GM20000 (cell line): ENCODE measurements at regions not wholly inside any gene's neighbourhood (a gene's known extent, or its start where the extent isn't known, plus 50 kb on each side); places are given as distances from the start of the nearest gene placed in this dataset.

ENCODE experiments used
- DNase-seq: peaks from one replicate; pipeline ENCODE4 v3.0.0; 2012; ENCODE audit warnings: low spot score
- TF ChIP-seq, protein P1 (sequence below): IDR thresholded peaks from 2 replicates; pipeline ENCODE4 v1.5.1; 2012; ENCODE audit warnings: mild to moderate bottlenecking, control low read depth; ENCODE audit errors: extremely low read depth, missing control alignments

GRCh38 chr4:159551281-159551680 is 448.4 kb downstream of the RAPGEF2 start:
- TF ChIP-seq, protein P1, sequence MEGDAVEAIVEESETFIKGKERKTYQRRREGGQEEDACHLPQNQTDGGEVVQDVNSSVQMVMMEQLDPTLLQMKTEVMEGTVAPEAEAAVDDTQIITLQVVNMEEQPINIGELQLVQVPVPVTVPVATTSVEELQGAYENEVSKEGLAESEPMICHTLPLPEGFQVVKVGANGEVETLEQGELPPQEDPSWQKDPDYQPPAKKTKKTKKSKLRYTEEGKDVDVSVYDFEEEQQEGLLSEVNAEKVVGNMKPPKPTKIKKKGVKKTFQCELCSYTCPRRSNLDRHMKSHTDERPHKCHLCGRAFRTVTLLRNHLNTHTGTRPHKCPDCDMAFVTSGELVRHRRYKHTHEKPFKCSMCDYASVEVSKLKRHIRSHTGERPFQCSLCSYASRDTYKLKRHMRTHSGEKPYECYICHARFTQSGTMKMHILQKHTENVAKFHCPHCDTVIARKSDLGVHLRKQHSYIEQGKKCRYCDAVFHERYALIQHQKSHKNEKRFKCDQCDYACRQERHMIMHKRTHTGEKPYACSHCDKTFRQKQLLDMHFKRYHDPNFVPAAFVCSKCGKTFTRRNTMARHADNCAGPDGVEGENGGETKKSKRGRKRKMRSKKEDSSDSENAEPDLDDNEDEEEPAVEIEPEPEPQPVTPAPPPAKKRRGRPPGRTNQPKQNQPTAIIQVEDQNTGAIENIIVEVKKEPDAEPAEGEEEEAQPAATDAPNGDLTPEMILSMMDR = no peak
- no peak for DNase-seq

DNA sequence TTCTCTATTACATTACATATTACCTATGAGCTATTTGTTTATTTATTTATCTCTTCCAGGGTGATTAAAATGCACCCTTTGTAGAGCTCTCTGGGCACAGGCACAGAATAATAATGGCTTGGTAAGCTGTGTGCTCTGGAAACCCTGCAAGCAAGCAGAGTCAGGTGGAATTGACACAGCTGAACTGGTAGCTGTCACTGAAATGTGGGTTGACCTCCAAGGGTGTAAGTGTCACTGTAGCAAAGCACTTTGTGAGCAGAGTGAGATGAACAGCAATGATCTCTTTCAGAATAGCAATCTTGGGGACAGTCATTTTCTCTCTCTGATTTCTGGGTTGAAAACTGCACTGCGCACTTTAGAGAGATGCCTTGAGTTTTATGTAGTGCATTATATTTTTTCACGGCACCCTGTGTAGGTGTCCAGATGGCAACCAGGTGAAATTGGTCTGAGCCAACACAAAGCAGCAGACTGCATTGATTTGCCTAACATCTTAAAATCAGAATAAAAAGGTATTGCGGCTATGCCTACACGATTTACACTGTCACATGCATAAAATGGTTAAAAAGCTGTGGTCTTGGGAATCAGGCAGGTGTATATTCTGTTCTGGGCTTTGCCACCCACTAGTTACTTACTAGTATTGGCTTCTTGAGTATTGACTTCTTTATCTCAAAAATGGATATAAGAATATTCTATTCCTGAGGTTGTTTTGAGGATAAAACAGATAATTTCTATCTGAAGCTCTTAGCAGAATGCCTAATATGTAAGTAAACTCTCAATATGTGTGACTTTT is 450.3 kb downstream of the RAPGEF2 start:
- TF ChIP-seq, protein P1 = no peak
- DNase-seq = no peak

DNA sequence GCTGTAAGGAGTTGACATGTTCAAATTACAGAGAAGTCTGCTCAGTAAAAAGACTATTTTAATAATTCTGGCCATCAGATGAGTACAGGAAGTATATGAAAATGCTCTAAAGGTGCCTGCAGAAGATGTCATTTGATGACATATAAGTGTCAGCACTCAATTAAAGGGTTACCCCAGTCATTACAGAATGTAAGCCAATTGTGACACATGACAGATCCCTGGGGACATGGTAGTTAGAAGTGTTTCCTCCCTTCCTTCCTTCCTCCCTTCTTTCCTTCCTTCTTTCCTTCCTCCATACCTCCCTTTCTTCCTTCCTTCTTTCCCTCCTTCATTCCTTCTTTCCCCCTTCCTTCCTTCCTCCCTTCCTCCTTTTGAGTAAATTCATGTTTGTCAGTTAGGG is 453.0 kb downstream of the RAPGEF2 start:
- TF ChIP-seq, protein P1 = no peak
- no peak for DNase-seq

GRCh38 chr4:159562366-159562765 is 459.5 kb downstream of the RAPGEF2 start:
- TF ChIP-seq, protein P1 = no peak
- no peak for DNase-seq

DNA sequence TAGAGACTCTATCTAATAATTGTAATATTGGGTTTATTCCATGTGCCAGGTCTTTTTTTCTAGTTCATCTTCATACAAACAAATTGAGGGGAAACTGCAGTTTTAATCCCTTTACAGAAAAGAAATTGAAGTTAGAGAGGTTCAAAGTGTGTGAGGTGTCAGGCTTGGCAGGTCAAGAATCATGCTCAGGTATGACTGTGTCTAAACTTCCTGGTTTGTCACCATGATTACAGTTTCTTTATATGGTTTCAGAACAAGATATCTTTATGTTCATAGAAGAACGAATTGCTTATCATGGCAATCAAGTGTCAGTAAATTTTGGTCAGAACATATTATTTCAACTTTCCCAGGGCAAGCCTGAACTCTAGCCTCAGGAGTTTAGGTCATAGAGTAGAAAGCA is 460.4 kb downstream of the RAPGEF2 start:
- DNase-seq = no peak
- TF ChIP-seq, protein P1 = no peak

DNA sequence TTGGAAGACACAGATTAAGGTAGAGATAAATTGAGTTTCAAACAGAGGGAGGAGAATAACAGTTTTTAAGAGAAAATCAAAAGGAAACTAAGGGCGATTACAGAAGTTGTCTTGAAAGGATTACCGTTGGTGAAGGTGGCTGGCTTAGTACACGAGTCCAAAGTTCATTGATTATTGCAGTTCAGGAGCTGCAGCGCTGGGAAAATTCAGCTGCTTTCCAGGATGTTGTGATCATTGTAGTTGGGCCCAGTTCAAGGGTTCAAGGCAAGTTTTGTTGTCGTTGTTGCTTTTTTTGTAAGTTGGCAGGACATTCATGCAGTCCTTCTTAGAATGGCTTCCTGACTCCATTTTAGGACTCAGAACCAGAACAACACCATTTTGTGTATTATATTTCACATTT is 461.7 kb downstream of the RAPGEF2 start:
- DNase-seq = no peak
- TF ChIP-seq, protein P1 = no peak

DNA sequence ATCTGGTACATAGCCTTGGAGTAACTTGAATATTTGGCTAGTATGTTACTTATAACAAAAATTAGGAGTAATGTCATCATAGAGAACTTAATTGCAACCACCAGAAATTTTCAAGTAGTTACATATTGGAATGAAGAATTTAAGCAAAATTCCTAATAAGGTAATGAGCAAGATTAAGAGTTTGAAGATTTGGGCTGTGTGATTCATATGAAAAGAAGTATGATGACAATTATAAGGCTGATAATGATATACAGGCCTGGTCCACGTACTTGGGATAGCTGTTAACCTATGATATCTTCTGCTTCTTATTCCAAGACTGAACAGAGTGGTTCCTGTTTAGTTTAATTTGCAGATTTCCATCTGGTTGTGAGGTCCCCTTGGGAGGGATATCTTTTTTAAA is 463.9 kb downstream of the RAPGEF2 start:
- DNase-seq = no peak
- TF ChIP-seq, protein P1 = no peak
